Liver (tissue), 3 donors: ENCODE measurements at regions not wholly inside any gene's neighbourhood (a gene's known extent, or its start where the extent isn't known, plus 50 kb on each side); places are given as distances from the start of the nearest gene placed in this dataset.

ENCODE experiments used
- ATF3 ChIP-seq: IDR thresholded peaks from 2 replicates; pipeline ENCODE4 v1.6.1; 2016; ENCODE audit warnings: antibody characterized with exemption
- CTCF ChIP-seq: fragments of 150-350 bp; IDR thresholded peaks from 2 replicates; pipeline ENCODE4 v1.5.1; 2017; ENCODE audit warnings: improper control_type of control experiment, low read depth, low read length; ENCODE audit not compliant: missing input control
- FOXA1 ChIP-seq: IDR thresholded peaks from 2 replicates; pipeline ENCODE4 v1.6.1; 2016; ENCODE audit warnings: antibody characterized with exemption
- FOXA2 ChIP-seq: IDR thresholded peaks from 2 replicates; pipeline ENCODE4 v1.6.1; 2016; ENCODE audit warnings: antibody characterized with exemption
- HNF4A ChIP-seq, 2 donors: conservative IDR thresholded peaks; 2 replicates each; pipeline ENCODE4 v1.6.1; 2016; ENCODE audit warnings: antibody characterized with exemption in 2 of 2, mild to moderate bottlenecking in 2 of 2
- RAD21 ChIP-seq, 2 donors: IDR thresholded peaks; 2 replicates each; pipeline ENCODE4 v1.6.1; 2016; ENCODE audit warnings: antibody characterized with exemption in 2 of 2, mild to moderate bottlenecking in 2 of 2
- REST ChIP-seq: IDR thresholded peaks from 2 replicates; pipeline ENCODE4 v1.6.1; 2016; ENCODE audit warnings: antibody characterized with exemption, mild to moderate bottlenecking
- TAF1 ChIP-seq: conservative IDR thresholded peaks from 2 replicates; pipeline ENCODE4 v1.6.1; 2016; ENCODE audit warnings: antibody characterized with exemption, mild to moderate bottlenecking
- ZBTB33 ChIP-seq: IDR thresholded peaks from 2 replicates; pipeline ENCODE4 v1.6.1; 2016; ENCODE audit warnings: antibody characterized with exemption
- donor health status: healthy.
- donor health status: healthy.

- TF ChIP-seq CTCF (no peak), FOXA2 (no peak), FOXA1 (no peak), HNF4A (conservative IDR thresholded peaks at IDR 0.05) (no peak), ATF3 (no peak), TAF1 (no peak), REST (no peak), RAD21 (IDR thresholded peaks at IDR 0.05) (no peak), ZBTB33 (no peak)
Measured at GRCh38 chr6:168136622-168137021, 57.6 kb upstream of the FRMD1 start.
